H7 (cell line): ENCODE measurements at regions not wholly inside any gene's neighbourhood (a gene's known extent, or its start where the extent isn't known, plus 50 kb on each side); places are given as distances from the start of the nearest gene placed in this dataset.

Source experiments
- DNase-seq: peaks from one replicate; pipeline ENCODE4 v3.0.0; 2012
- H3K27me3 ChIP-seq: 2 replicates; pipeline ENCODE4 v1.6.0; 2011; ENCODE audit warnings: mild to moderate bottlenecking, low read length; ENCODE audit not compliant: control insufficient read depth, insufficient read depth
- H3K36me3 ChIP-seq: replicated peaks from 2 replicates; pipeline ENCODE4 v1.5.1; 2011; ENCODE audit warnings: low read length; ENCODE audit not compliant: control insufficient read depth, insufficient read depth
- H3K4me3 ChIP-seq: 2 replicates; pipeline ENCODE4 v1.5.1; 2011; ENCODE audit warnings: low read depth, mild to moderate bottlenecking, control low read depth, low read length, moderate library complexity; ENCODE audit not compliant: insufficient read depth

- H3K36me3 ChIP-seq = no peaks in the 10 kb centered on the region
- DNase-seq = no peak
- no peak overlapping the region for H3K4me3 ChIP-seq
- no peaks in the 10 kb centered on the region for H3K27me3 ChIP-seq
These were observed 490.8 kb downstream of the EPM2A start for GRCh38 chr6:145244349-145245100.

- Histone ChIP-seq H3K4me3 (no peak overlapping the region), H3K36me3 (no peaks in the 10 kb centered on the region), H3K27me3 (no peaks in the 10 kb centered on the region)
- no peak for DNase-seq
These were observed 490.2 kb downstream of the EPM2A start for GRCh38 chr6:145245119-145245518.

GRCh38 chr6:145247692-145248419 is 487.5 kb downstream of the EPM2A start:
- no peak overlapping the region for H3K4me3 ChIP-seq
- no peak for DNase-seq
- no peaks in the 10 kb centered on the region for H3K36me3 ChIP-seq
- no peaks in the 10 kb centered on the region for H3K27me3 ChIP-seq

GRCh38 chr6:145250436-145250835 is 484.9 kb downstream of the EPM2A start:
- Histone ChIP-seq H3K36me3 (no peaks in the 10 kb centered on the region), H3K4me3 (no peak overlapping the region), H3K27me3 (no peaks in the 10 kb centered on the region)
- no peak for DNase-seq

- no peaks in the 10 kb centered on the region for H3K27me3 ChIP-seq
- no peak for DNase-seq
These were observed 482.6 kb downstream of the EPM2A start for GRCh38 chr6:145252737-145253136.

GRCh38 chr6:145254649-145255401 is 480.5 kb downstream of the EPM2A start:
- no peak for DNase-seq

More at GRCh38 chr6:145252737-145253136, 482.6 kb downstream of the EPM2A start:
- no peak overlapping the region for H3K4me3 ChIP-seq
- no peaks in the 10 kb centered on the region for H3K36me3 ChIP-seq

GRCh38 chr6:145257704-145258103 is 477.6 kb downstream of the EPM2A start:
- no peak for DNase-seq
- no peaks in the 10 kb centered on the region for H3K27me3 ChIP-seq
- no peaks in the 10 kb centered on the region for H3K36me3 ChIP-seq
- no peak overlapping the region for H3K4me3 ChIP-seq

More at GRCh38 chr6:145254649-145255401, 480.5 kb downstream of the EPM2A start:
- Histone ChIP-seq H3K4me3 (no peak overlapping the region), H3K27me3 (no peaks in the 10 kb centered on the region), H3K36me3 (no peaks in the 10 kb centered on the region)

- no peak for DNase-seq
- no peak overlapping the region for H3K4me3 ChIP-seq
- no peaks in the 10 kb centered on the region for H3K36me3 ChIP-seq
- no peaks in the 10 kb centered on the region for H3K27me3 ChIP-seq
These were observed 477.2 kb downstream of the EPM2A start for GRCh38 chr6:145258122-145258521.

- no peaks in the 10 kb centered on the region for H3K27me3 ChIP-seq
- no peak for DNase-seq
- H3K36me3 ChIP-seq = no peaks in the 10 kb centered on the region
- H3K4me3 ChIP-seq = no peak overlapping the region
These were observed 474.7 kb downstream of the EPM2A start for GRCh38 chr6:145260484-145261175.

GRCh38 chr6:145261758-145262157 is 473.6 kb downstream of the EPM2A start:
- Histone ChIP-seq H3K27me3 (no peaks in the 10 kb centered on the region), H3K4me3 (no peak overlapping the region), H3K36me3 (no peaks in the 10 kb centered on the region)
- DNase-seq = no peak

GRCh38 chr6:145262771-145263170 is 472.5 kb downstream of the EPM2A start:
- Histone ChIP-seq H3K27me3 (no peaks in the 10 kb centered on the region), H3K4me3 (no peak overlapping the region), H3K36me3 (no peaks in the 10 kb centered on the region)
- DNase-seq = no peak

- Histone ChIP-seq H3K36me3 (no peaks in the 10 kb centered on the region), H3K4me3 (no peak overlapping the region), H3K27me3 (no peaks in the 10 kb centered on the region)
- no peak for DNase-seq
These were observed 471.5 kb downstream of the EPM2A start for GRCh38 chr6:145263778-145264211.

GRCh38 chr6:145266432-145267075 is 468.8 kb downstream of the EPM2A start:
- DNase-seq = no peak
- Histone ChIP-seq H3K4me3 (no peak overlapping the region), H3K27me3 (no peaks in the 10 kb centered on the region), H3K36me3 (no peaks in the 10 kb centered on the region)
